ENCODE measurements at regions not wholly inside any gene's neighbourhood (a gene's known extent, or its start where the extent isn't known, plus 50 kb on each side); places are given as distances from the start of the nearest gene placed in this dataset.

DNA sequence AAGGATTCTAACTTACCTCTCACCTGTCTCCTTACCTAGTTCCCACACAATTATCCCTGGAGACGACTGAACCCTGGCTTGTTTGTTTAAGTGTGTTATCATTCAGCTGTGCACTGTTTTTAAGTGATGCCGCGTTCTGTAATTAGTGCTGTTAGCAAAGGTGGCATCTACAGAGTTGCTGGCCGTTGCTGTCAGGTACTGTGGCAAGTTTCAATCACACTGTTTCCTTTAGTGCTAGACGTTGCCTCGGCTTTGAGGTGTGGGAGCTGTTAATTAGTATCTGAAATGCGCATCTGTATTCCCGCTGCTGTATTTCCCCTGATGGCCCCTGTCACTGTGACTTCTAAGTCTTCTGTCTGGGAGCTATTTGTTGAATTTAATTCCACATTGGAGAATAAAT lies 193.8 kb upstream of the GAS1 start:
- Mint-ChIP-seq H3K27ac (peak overlapping the region; percentile 64), H3K9me3 (peaks cover 13% of the 10 kb centered on the region), H3K4me1 (ENCODE audit: unreplicated experiment) (peaks cover 32% of the 10 kb centered on the region), H3K4me3 (peak overlapping the region; percentile 22), H3K36me3 (no peaks in the 10 kb centered on the region), H3K27me3 (peaks cover 43% of the 10 kb centered on the region)
- no peak for DNase-seq (ENCODE audit: extremely low spot score, unreplicated experiment)
- TF ChIP-seq, protein P1, sequence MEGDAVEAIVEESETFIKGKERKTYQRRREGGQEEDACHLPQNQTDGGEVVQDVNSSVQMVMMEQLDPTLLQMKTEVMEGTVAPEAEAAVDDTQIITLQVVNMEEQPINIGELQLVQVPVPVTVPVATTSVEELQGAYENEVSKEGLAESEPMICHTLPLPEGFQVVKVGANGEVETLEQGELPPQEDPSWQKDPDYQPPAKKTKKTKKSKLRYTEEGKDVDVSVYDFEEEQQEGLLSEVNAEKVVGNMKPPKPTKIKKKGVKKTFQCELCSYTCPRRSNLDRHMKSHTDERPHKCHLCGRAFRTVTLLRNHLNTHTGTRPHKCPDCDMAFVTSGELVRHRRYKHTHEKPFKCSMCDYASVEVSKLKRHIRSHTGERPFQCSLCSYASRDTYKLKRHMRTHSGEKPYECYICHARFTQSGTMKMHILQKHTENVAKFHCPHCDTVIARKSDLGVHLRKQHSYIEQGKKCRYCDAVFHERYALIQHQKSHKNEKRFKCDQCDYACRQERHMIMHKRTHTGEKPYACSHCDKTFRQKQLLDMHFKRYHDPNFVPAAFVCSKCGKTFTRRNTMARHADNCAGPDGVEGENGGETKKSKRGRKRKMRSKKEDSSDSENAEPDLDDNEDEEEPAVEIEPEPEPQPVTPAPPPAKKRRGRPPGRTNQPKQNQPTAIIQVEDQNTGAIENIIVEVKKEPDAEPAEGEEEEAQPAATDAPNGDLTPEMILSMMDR (conservative IDR thresholded peaks at IDR 0.05): no peak

DNA sequence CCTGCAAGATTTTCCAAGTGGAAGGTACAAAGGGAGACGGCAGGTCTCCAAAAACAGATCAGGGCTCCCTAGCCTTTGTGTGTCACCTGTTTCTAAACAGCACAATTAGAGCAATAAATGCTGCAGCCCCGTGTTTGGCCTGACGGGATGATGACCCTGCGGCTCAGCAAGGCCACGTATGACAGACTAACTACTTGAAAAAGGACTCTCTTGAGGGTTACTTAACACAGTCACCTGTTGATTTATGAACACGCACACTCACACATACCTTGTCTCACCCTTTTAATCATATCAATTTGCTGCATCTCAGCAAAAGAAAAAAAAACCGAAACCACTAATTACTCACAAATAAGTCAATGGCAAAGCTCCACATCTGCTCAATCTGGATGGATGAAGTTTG lies 199.6 kb upstream of the GAS1 start:
- H3K27ac Mint-ChIP-seq: no peak overlapping the region
- peaks cover 14% of the 10 kb centered on the region for H3K9me3 Mint-ChIP-seq
- TF ChIP-seq, protein P1 (conservative IDR thresholded peaks at IDR 0.05): no peak
- H3K27me3 Mint-ChIP-seq: peaks cover 48% of the 10 kb centered on the region
- no peaks in the 10 kb centered on the region for H3K36me3 Mint-ChIP-seq
- peaks cover 23% of the 10 kb centered on the region for H3K4me1 Mint-ChIP-seq (ENCODE audit: unreplicated experiment)
- no peak overlapping the region for H3K4me3 Mint-ChIP-seq
- no peak for DNase-seq (ENCODE audit: extremely low spot score, unreplicated experiment)

DNA sequence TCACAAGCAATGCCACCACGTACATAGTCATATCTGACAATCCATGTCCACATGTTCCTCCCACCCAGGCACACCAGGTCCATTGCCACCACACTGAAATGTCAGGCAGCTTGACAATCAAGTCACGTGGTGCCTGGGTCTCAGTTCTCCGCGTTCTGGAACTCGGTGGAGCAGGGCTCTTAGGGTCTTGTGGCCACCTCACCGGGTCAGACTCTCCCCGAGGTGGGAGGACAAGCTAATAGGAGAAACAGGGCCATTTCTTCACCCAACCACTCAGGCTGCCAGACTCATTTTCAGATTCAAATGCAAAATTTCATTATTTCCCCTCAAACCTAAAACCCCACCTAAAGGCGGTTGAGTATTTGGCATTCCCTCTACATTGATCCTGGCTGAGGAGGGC lies 200.5 kb upstream of the GAS1 start:
- Mint-ChIP-seq H3K27me3 (peaks cover 45% of the 10 kb centered on the region), H3K4me3 (peak overlapping the region; percentile 84), H3K36me3 (no peaks in the 10 kb centered on the region), H3K27ac (peak overlapping the region; percentile 89), H3K4me1 (ENCODE audit: unreplicated experiment) (peaks cover 23% of the 10 kb centered on the region), H3K9me3 (peaks cover 10% of the 10 kb centered on the region)
- no peak for DNase-seq (ENCODE audit: extremely low spot score, unreplicated experiment)
- TF ChIP-seq, protein P1 (conservative IDR thresholded peaks at IDR 0.05): no peak

DNA sequence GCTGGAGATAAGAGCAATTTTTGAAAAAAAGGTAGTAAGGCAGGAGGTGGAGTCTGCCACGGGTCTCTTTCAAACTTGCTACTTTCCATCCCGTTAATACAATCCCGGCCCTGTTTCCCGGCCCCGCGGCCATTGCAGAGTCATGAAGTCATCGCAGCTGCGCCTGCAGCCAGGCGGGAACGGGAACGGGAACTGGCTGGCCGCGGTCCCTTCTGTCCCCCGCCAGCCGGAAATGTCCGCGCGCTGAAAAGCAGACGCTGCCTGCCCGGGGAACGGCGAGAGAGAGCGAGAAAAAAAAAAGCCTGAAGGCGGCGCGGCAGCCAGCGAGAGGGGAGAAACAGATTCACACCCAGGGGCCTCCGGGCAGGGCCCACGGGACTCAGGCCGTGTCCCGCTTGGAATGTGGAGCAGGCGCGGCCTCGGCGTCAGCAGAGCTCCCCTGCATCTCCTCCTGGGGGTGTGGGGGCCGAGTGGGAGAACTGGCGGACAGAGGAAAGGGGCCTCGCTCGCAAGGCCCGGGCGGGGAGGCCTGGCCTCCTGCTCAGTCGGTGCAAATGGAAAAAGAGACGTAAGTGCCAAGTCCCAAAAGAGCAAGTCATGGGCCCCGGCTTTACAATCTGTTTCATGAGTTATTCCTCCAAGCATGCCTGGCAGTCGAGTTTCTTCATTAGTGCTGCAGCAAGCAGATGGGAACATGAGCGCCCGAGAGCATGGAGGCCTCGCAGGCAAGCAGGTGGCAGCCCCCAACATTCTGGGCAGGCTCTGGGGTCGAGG lies 201.2 kb upstream of the GAS1 start:
- H3K27ac Mint-ChIP-seq: peak overlapping the region; percentile 89
- peak; percentile 75 for DNase-seq (ENCODE audit: extremely low spot score, unreplicated experiment)
- H3K4me3 Mint-ChIP-seq: peak overlapping the region; percentile 84
- TF ChIP-seq, protein P1 (conservative IDR thresholded peaks at IDR 0.05): peak; percentile 17
- H3K4me1 Mint-ChIP-seq (ENCODE audit: unreplicated experiment): peaks cover 23% of the 10 kb centered on the region
- H3K27me3 Mint-ChIP-seq: peaks cover 45% of the 10 kb centered on the region
- H3K36me3 Mint-ChIP-seq: no peaks in the 10 kb centered on the region
- H3K9me3 Mint-ChIP-seq: peaks cover 10% of the 10 kb centered on the region

DNA sequence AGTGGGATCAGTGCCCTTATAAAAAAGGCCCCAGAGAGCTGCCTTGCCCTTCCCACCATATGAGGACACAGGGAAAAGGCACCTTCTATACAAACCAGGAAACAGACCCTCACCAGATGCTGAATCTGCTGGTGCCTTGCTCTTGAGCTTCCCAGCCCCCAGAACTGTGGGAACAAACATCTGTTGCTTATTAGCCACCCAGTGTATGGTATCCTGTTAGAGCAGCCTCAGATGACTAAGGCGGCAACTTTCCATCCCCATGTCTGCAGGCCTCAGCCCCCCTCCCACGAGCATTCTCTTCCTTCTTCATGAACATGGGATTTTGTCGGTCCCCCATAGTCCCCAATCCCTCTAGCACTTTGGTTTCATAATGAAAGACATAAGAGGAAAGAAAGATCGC lies 202.5 kb upstream of the GAS1 start:
- Mint-ChIP-seq H3K27ac (no peak overlapping the region), H3K9me3 (peaks cover 10% of the 10 kb centered on the region), H3K36me3 (no peaks in the 10 kb centered on the region), H3K27me3 (peaks cover 44% of the 10 kb centered on the region), H3K4me3 (peak overlapping the region; percentile 57), H3K4me1 (ENCODE audit: unreplicated experiment) (peaks cover 23% of the 10 kb centered on the region)
- TF ChIP-seq, protein P1 (conservative IDR thresholded peaks at IDR 0.05): no peak
- DNase-seq (ENCODE audit: extremely low spot score, unreplicated experiment): no peak
